ENCODE measurements at regions not wholly inside any gene's neighbourhood (a gene's known extent, or its start where the extent isn't known, plus 50 kb on each side); places are given as distances from the start of the nearest gene placed in this dataset.

- H3K36me3 ChIP-seq (ENCODE audit: control insufficient read depth, insufficient read depth, low read length) = no peaks in the 10 kb centered on the region
- TF ChIP-seq SIN3A (IDR thresholded peaks at IDR 0.05; ENCODE audit: borderline replicate concordance, insufficient read depth, low read depth, low read length) = no peak
- no peak for TF ChIP-seq REST (IDR thresholded peaks at IDR 0.05; ENCODE audit: insufficient read depth in 1 of 2, low read depth in 2 of 2, low read length in 1 of 2)
- no peak for TF ChIP-seq CTCF (IDR thresholded peaks at IDR 0.05)
- no peak for TF ChIP-seq TCF7L2 (IDR thresholded peaks at IDR 0.05; ENCODE audit: low read depth, low read length)
- TF ChIP-seq POLR2AphosphoS5 (IDR thresholded peaks at IDR 0.05; ENCODE audit: low read depth, low read length) = no peak
- POLR2A ChIA-PET = no interaction called here
- no peaks in the 10 kb centered on the region for H3K9me3 ChIP-seq (ENCODE audit: control insufficient read depth, insufficient read depth, low read depth, low read length)
- no peak for ATAC-seq
- no TSS peak for BruUV-seq (replicated peaks)
- H3K4me3 ChIP-seq (ENCODE audit: low read depth in 2 of 2, low read length in 2 of 2) = no peak overlapping the region
- no peaks in the 10 kb centered on the region for H3K27me3 ChIP-seq (ENCODE audit: control insufficient read depth, insufficient read depth, low read length)
- no peak overlapping the region for H3K27ac ChIP-seq (ENCODE audit: low read length)
- CTCF ChIA-PET = interaction anchor here (0.7 kb wide), 1 partner anchor 704 kb away, joined by 7 read pairs; no protein-coding TSS in a partner anchor
- H3K4me1 ChIP-seq (ENCODE audit: control insufficient read depth, insufficient read depth, low read length) = no peaks in the 10 kb centered on the region
- no peak for DNase-seq (ENCODE audit: low read depth, low spot score)
- in situ Hi-C loops (cut with HindIII; ENCODE audit: low pct_unique_long_range_greater_than_20kb, low sequenced_read_pairs) = no loop called here
- intact Hi-C loops (cut with micrococcal nuclease; ENCODE audit: unreplicated experiment) = no loop called here
These were observed 72.8 kb upstream of the BOD1 start for GRCh38 chr5:173689171-173689736.

- Histone ChIP-seq H3K4me1 (ENCODE audit: control insufficient read depth, insufficient read depth, low read length) (no peaks in the 10 kb centered on the region), H3K4me3 (ENCODE audit: low read depth in 2 of 2, low read length in 2 of 2) (no peak overlapping the region), H3K9me3 (ENCODE audit: control insufficient read depth, insufficient read depth, low read depth, low read length) (no peaks in the 10 kb centered on the region), H3K27me3 (ENCODE audit: control insufficient read depth, insufficient read depth, low read length) (no peaks in the 10 kb centered on the region), H3K27ac (ENCODE audit: low read length) (no peak overlapping the region), H3K36me3 (ENCODE audit: control insufficient read depth, insufficient read depth, low read length) (no peaks in the 10 kb centered on the region)
- TF ChIP-seq TCF7L2 (IDR thresholded peaks at IDR 0.05; ENCODE audit: low read depth, low read length) (no peak), SIN3A (IDR thresholded peaks at IDR 0.05; ENCODE audit: borderline replicate concordance, insufficient read depth, low read depth, low read length) (no peak), POLR2AphosphoS5 (IDR thresholded peaks at IDR 0.05; ENCODE audit: low read depth, low read length) (no peak), REST (IDR thresholded peaks at IDR 0.05; ENCODE audit: insufficient read depth in 1 of 2, low read depth in 2 of 2, low read length in 1 of 2) (no peak), CTCF (IDR thresholded peaks at IDR 0.05) (no peak)
- POLR2A ChIA-PET = no interaction called here
- no peak for ATAC-seq
- DNase-seq (ENCODE audit: low read depth, low spot score) = no peak
- in situ Hi-C loops (cut with HindIII; ENCODE audit: low pct_unique_long_range_greater_than_20kb, low sequenced_read_pairs) = no loop called here
- CTCF ChIA-PET = no interaction called here
- BruUV-seq (replicated peaks) = no TSS peak
- intact Hi-C loops (cut with micrococcal nuclease; ENCODE audit: unreplicated experiment) = no loop called here
These were observed 73.4 kb upstream of the BOD1 start for GRCh38 chr5:173689737-173690360.
